B cell (primary cell): ENCODE measurements at regions not wholly inside any gene's neighbourhood (a gene's known extent, or its start where the extent isn't known, plus 50 kb on each side); places are given as distances from the start of the nearest gene placed in this dataset.

Experiments
- ATAC-seq: fragments of 200-7000 bp; cut with Tn5 transposase; one replicate; pipeline ENCODE4 v1.10.0; 2021; ENCODE audit warnings: low read depth, mild to moderate bottlenecking, moderate number of reproducible peaks, moderate library complexity
- CTCF ChIA-PET: fragments of 350-600 bp; sonication (Branson Sonifier 250); formaldehyde crosslinking; loops from one replicate; lab custom pipeline; 2021; ENCODE audit warnings: antibody characterized with exemption, inconsistent platforms; lab: Charles Lee
- POLR2A ChIA-PET: fragments of 350-600 bp; sonication (Branson Sonifier 250); formaldehyde crosslinking; loops from one replicate; lab custom pipeline; 2021; ENCODE audit warnings: antibody characterized with exemption; lab: Charles Lee
- DNase-seq: peaks from one replicate; pipeline ENCODE4 v3.0.0; 2013
- H2AFZ ChIP-seq: 2 replicates; pipeline ENCODE4 v1.6.1; 2012; ENCODE audit warnings: mild to moderate bottlenecking, low read depth, low read length; ENCODE audit not compliant: insufficient read depth, poor library complexity, severe bottlenecking
- H3K27ac ChIP-seq, 2 donors: 1 replicate in 1 of 2; 2 replicates in 1 of 2; pipeline ENCODE4 v1.5.1; 2012 to 2013; ENCODE audit warnings: low read length in 2 of 2, mild to moderate bottlenecking in 2 of 2, moderate library complexity in 1 of 2
- H3K27me3 ChIP-seq, 4 experiments: fragments of 200-600 bp in 1 of 4; sonication (generic) in 1 of 4; replicated peaks in 1 of 4; 1 replicate in 2 of 4; 2 replicates in 2 of 4; pipeline versions ENCODE4 v1.6.1 to v1.7.0; 2013 to 2016; ENCODE audit warnings: low read length in 3 of 4, mild to moderate bottlenecking in 2 of 4, mixed read lengths in 1 of 4, moderate library complexity in 1 of 4; ENCODE audit not compliant: insufficient read depth in 4 of 4, control insufficient read depth in 3 of 4; ENCODE audit errors: control extremely low read depth in 1 of 4
- H3K36me3 ChIP-seq, 2 experiments: replicated peaks in 1 of 2; 1 replicate in 1 of 2; 2 replicates in 1 of 2; pipeline versions ENCODE4 v1.6.1 to v1.7.1; 2013; ENCODE audit warnings: low read length in 1 of 2; ENCODE audit not compliant: insufficient read depth in 2 of 2, control insufficient read depth in 1 of 2; ENCODE audit errors: control extremely low read depth in 1 of 2, extremely low read depth in 1 of 2
- H3K4me1 ChIP-seq, 2 donors: fragments of 200-600 bp in 1 of 2; sonication (generic) in 1 of 2; 1 replicate in 1 of 2; 2 replicates in 1 of 2; pipeline versions ENCODE4 v1.5.1 to v1.6.1; 2013 to 2017; ENCODE audit warnings: low read length in 2 of 2; ENCODE audit not compliant: control insufficient read depth in 2 of 2, insufficient read depth in 2 of 2
- H3K4me2 ChIP-seq: replicated peaks from 2 replicates; pipeline ENCODE3; 2012; ENCODE audit warnings: mild to moderate bottlenecking, low read depth, low read length; ENCODE audit not compliant: poor library complexity, severe bottlenecking
- H3K4me3 ChIP-seq, 5 experiments: fragments of 200-600 bp in 1 of 5; sonication (generic) in 1 of 5; 1 replicate in 3 of 5; 2 replicates in 2 of 5; pipeline versions ENCODE4 v1.5.1 to v1.7.0; 2011 to 2016; ENCODE audit warnings: low read length in 4 of 5, mild to moderate bottlenecking in 4 of 5, low read depth in 2 of 5, control low read depth in 1 of 5, moderate library complexity in 1 of 5; ENCODE audit not compliant: insufficient read depth in 1 of 5; ENCODE audit errors: control extremely low read depth in 1 of 5, extremely low read depth in 1 of 5
- H3K79me2 ChIP-seq: fragments of 200-600 bp; sonication (generic); one replicate; pipeline ENCODE4 v1.6.0; 2016; ENCODE audit warnings: low read length; ENCODE audit not compliant: control insufficient read depth, insufficient read depth
- H3K9ac ChIP-seq: fragments of 200-600 bp; sonication (generic); 2 replicates; pipeline ENCODE4 v1.6.1; 2017; ENCODE audit warnings: mild to moderate bottlenecking, low read length, moderate library complexity
- H3K9me3 ChIP-seq, 3 donors: one replicate each; pipeline versions ENCODE4 v1.6.1 to v1.7.1; 2013; ENCODE audit warnings: low read length in 2 of 3; ENCODE audit not compliant: control insufficient read depth in 2 of 3, insufficient read depth in 1 of 3; ENCODE audit errors: control extremely low read depth in 1 of 3
- H4K20me1 ChIP-seq: 2 replicates; pipeline ENCODE4 v1.6.0; 2012; ENCODE audit warnings: mild to moderate bottlenecking, low read length; ENCODE audit not compliant: insufficient read depth, control insufficient read depth, poor library complexity, severe bottlenecking
- H3K27ac Mint-ChIP-seq: one replicate; pipeline ENCODE4 v1.8.0; 2021; ENCODE audit warnings: mixed read lengths
- H3K27me3 Mint-ChIP-seq: one replicate; pipeline ENCODE4 v1.8.0; 2021; ENCODE audit warnings: mixed read lengths
- H3K4me1 Mint-ChIP-seq: one replicate; pipeline ENCODE4 v1.8.0; 2021; ENCODE audit warnings: mixed read lengths
- H3K4me3 Mint-ChIP-seq: one replicate; pipeline ENCODE4 v1.8.0; 2021; ENCODE audit warnings: mixed read lengths
- H3K9me3 Mint-ChIP-seq: one replicate; pipeline ENCODE4 v1.8.0; 2022; ENCODE audit warnings: mixed read lengths; ENCODE audit not compliant: insufficient read depth
- EZH2 ChIP-seq: IDR thresholded peaks from 2 replicates; pipeline ENCODE4 v1.6.1; 2012; ENCODE audit warnings: borderline replicate concordance, low read depth, mild to moderate bottlenecking, moderate library complexity, low read length; ENCODE audit not compliant: insufficient read depth, poor library complexity, severe bottlenecking
- WGBS: methylation state at CpG from one replicate; pipeline ENCODE4 v1.1.5; 2013; ENCODE audit warnings: missing lambda C conversion rate; ENCODE audit not compliant: insufficient coverage; 5-methylcytosine and 5-hydroxymethylcytosine counted together
- intact Hi-C: fragments of 100-400 bp; cut with micrococcal nuclease; formaldehyde crosslinking; loops from one replicate; pipeline ENCODE4 v1.10.0; 2022
- TF ChIP-seq, protein P1 (sequence below): fragments of 200-600 bp; IDR thresholded peaks from one replicate; pipeline ENCODE4 v1.8.0; 2022; ENCODE audit warnings: antibody characterized with exemption, mild to moderate bottlenecking

DNA sequence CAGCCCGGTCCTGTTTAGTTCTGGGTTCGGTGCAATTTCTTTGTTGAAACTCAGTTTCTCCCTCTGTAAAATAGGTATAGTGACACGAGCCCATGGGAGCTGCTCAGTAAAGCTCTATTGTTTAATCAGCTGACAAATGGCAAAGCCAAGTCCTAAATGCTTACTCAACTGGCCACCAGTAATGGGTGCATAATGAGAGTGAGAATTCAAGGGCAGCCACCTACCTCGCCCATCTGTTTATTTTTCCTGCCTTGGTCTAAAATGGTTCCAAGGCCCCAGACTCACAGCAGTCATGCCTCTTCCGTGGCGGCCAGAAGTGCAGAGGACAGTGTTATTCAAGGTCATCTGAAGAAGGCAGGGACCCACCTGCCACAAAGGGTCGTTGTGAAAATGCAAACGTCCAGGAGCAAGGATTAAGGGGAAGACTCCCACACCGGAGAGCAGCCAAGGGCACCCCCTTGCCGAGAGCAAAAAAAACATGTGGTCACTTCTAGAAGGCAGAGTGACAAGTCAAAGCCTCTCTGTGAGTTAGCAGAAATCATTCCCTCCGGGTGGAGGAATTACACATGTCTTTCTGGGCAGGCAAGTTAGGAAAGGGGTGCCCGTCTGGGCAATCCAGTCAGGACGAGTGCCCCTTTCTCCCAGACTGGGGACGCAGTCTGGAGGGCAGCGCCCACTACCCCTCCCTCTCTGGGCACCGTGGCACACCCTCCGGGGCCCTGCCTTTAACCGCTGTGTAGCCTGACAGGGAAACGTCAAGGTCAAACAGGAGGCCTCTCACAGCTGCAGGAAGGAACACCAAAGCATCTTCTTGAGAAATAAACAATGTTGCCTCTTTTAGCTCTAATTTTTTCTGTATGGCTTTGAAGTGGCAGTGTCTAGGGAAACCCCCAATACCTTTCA lies 186.2 kb downstream of the FOXO1 start:
- DNase-seq = peak; percentile 29
- Histone ChIP-seq H3K79me2 (peaks cover 36% of the 10 kb centered on the region), H3K9me3 (peaks cover 0 to 7% (median 0%) of the 10 kb centered on the region in 3 donors), H3K9ac (no peak overlapping the region), H3K4me3 (no peak overlapping the region), H3K4me2 (peak overlapping the region; percentile 65), H3K4me1 (peaks cover 39 to 40% of the 10 kb centered on the region in 2 donors), H3K36me3 (no peaks in the 10 kb centered on the region), H4K20me1 (peaks cover 7% of the 10 kb centered on the region), H3K27ac (no peak overlapping the region), H2AFZ (peak overlapping the region; percentile 45), H3K27me3 (no peaks in the 10 kb centered on the region)
- no peak overlapping the region for H3K27ac Mint-ChIP-seq
- H3K4me3 Mint-ChIP-seq = peak overlapping the region; percentile 23
- H3K27me3 Mint-ChIP-seq = no peaks in the 10 kb centered on the region
- CTCF ChIA-PET = no interaction called here
- POLR2A ChIA-PET = interaction anchor here (0.6 kb wide), 1 partner anchor 9 kb away, joined by 3 read pairs; no protein-coding TSS in a partner anchor
- H3K9me3 Mint-ChIP-seq = no peaks in the 10 kb centered on the region
- TF ChIP-seq, protein P1, sequence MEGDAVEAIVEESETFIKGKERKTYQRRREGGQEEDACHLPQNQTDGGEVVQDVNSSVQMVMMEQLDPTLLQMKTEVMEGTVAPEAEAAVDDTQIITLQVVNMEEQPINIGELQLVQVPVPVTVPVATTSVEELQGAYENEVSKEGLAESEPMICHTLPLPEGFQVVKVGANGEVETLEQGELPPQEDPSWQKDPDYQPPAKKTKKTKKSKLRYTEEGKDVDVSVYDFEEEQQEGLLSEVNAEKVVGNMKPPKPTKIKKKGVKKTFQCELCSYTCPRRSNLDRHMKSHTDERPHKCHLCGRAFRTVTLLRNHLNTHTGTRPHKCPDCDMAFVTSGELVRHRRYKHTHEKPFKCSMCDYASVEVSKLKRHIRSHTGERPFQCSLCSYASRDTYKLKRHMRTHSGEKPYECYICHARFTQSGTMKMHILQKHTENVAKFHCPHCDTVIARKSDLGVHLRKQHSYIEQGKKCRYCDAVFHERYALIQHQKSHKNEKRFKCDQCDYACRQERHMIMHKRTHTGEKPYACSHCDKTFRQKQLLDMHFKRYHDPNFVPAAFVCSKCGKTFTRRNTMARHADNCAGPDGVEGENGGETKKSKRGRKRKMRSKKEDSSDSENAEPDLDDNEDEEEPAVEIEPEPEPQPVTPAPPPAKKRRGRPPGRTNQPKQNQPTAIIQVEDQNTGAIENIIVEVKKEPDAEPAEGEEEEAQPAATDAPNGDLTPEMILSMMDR = no peak
- TF ChIP-seq EZH2 = no peak
- 58% methylated on average over 17 of the region's 19 CpGs for WGBS
- peaks cover 46% of the 10 kb centered on the region for H3K4me1 Mint-ChIP-seq
- intact Hi-C loops = loop anchor here (2.0 to 5.0 kb wide), 2 partner anchors 15 to 33 kb away; no protein-coding TSS in a partner anchor
- ATAC-seq = peak; percentile 40
